Kidney (tissue), 13 donors: ENCODE measurements at regions not wholly inside any gene's neighbourhood (a gene's known extent, or its start where the extent isn't known, plus 50 kb on each side); places are given as distances from the start of the nearest gene placed in this dataset.

ENCODE experiments used
- DNase-seq, 5 donors: peaks; one replicate each; pipeline ENCODE4 v3.0.0-alpha.2; 2013 to 2020
- FAIRE-seq: peaks from 2 replicates; lab custom pipeline; 2012; peaks lifted over from hg19 to GRCh38; lab: Jason Lieb, UNC
- H3K27ac ChIP-seq, 2 donors: one replicate each; pipeline ENCODE4 v1.7.0; 2013; ENCODE audit warnings: low read depth in 2 of 2, low read length in 2 of 2, inconsistent platforms in 1 of 2
- H3K27me3 ChIP-seq: one replicate; pipeline ENCODE4 v1.7.1; 2013; ENCODE audit warnings: low read length, inconsistent platforms; ENCODE audit not compliant: control insufficient read depth, insufficient read depth
- H3K36me3 ChIP-seq, 3 donors: one replicate each; pipeline versions ENCODE4 v1.7.0 to v1.7.1; 2013; ENCODE audit warnings: low read length in 3 of 3, control low read depth in 1 of 3, inconsistent platforms in 1 of 3; ENCODE audit not compliant: insufficient read depth in 3 of 3, control insufficient read depth in 2 of 3
- H3K4me1 ChIP-seq, 3 donors: one replicate each; pipeline versions ENCODE4 v1.7.0 to v1.7.1; 2013; ENCODE audit warnings: low read length in 3 of 3, inconsistent platforms in 1 of 3, low read depth in 1 of 3; ENCODE audit not compliant: control insufficient read depth in 2 of 3, insufficient read depth in 2 of 3
- H3K4me3 ChIP-seq, 3 donors: one replicate each; pipeline versions ENCODE4 v1.7.0 to v1.8.1; 2013; ENCODE audit warnings: low read length in 3 of 3, control low read depth in 1 of 3, inconsistent platforms in 1 of 3
- H3K9ac ChIP-seq, 3 donors: one replicate each; pipeline versions ENCODE4 v1.7.0 to v1.7.1; 2013; ENCODE audit warnings: low read length in 3 of 3, control low read depth in 1 of 3, inconsistent platforms in 1 of 3
- H3K9me3 ChIP-seq, 3 donors: one replicate each; pipeline versions ENCODE4 v1.7.0 to v1.7.1; 2013; ENCODE audit warnings: low read length in 3 of 3, control low read depth in 1 of 3, inconsistent platforms in 1 of 3; ENCODE audit not compliant: control insufficient read depth in 2 of 3, insufficient read depth in 1 of 3
- intact Hi-C: fragments of 100-400 bp; cut with DNase I; formaldehyde crosslinking; loops from one replicate; pipeline ENCODE4 v1.11.1; 2022
- TF ChIP-seq, protein P1 (sequence below): IDR thresholded peaks from 3 replicates; pipeline ENCODE4 v1.5.1; 2012; ENCODE audit warnings: mild to moderate bottlenecking, moderate library complexity, borderline replicate concordance; ENCODE audit not compliant: insufficient read depth; ENCODE audit errors: extremely low read depth
- donor health status: control.
- donor health status: control.
- donor health status: control.
- donor health status: control.
- donor health status: control.
- donor health status: DM: yes; HTN: yes; CAD: no.
- donor health status: Normal renal cell carcinoma (clear cell type).

DNA sequence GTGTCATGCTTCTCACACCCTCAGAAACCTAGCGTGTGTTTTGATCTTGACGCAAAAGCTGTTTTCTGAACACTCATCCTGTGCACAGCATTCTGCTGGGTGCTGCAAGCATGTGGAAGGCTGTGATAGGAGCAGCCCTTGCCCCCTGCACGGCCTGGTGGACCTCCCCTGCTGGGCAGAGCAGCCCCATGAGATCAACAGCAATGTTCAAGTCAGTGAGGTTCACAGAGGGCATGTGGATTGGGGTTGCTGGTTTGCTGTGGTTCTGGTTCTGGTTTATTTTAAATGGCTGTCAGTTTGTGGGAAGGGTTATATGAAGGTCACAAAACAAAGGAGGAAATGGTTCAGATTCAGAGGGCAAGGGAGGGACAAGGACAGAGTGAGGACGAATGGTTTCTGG lies 71.3 kb downstream of the SOWAHC start:
- intact Hi-C loops: no loop called here
- DNase-seq (no peak), FAIRE-seq (no peak)
- TF ChIP-seq, protein P1, sequence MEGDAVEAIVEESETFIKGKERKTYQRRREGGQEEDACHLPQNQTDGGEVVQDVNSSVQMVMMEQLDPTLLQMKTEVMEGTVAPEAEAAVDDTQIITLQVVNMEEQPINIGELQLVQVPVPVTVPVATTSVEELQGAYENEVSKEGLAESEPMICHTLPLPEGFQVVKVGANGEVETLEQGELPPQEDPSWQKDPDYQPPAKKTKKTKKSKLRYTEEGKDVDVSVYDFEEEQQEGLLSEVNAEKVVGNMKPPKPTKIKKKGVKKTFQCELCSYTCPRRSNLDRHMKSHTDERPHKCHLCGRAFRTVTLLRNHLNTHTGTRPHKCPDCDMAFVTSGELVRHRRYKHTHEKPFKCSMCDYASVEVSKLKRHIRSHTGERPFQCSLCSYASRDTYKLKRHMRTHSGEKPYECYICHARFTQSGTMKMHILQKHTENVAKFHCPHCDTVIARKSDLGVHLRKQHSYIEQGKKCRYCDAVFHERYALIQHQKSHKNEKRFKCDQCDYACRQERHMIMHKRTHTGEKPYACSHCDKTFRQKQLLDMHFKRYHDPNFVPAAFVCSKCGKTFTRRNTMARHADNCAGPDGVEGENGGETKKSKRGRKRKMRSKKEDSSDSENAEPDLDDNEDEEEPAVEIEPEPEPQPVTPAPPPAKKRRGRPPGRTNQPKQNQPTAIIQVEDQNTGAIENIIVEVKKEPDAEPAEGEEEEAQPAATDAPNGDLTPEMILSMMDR: no peak
- no peak overlapping the region for H3K9ac ChIP-seq
- H3K27me3 ChIP-seq: no peaks in the 10 kb centered on the region
- H3K27ac ChIP-seq: no peak overlapping the region
- H3K4me1 ChIP-seq: peaks cover 4 to 7% (median 4%) of the 10 kb centered on the region in 3 donors
- H3K36me3 ChIP-seq: no peaks in the 10 kb centered on the region
- H3K4me3 ChIP-seq: no peak overlapping the region
- no peaks in the 10 kb centered on the region for H3K9me3 ChIP-seq

DNA sequence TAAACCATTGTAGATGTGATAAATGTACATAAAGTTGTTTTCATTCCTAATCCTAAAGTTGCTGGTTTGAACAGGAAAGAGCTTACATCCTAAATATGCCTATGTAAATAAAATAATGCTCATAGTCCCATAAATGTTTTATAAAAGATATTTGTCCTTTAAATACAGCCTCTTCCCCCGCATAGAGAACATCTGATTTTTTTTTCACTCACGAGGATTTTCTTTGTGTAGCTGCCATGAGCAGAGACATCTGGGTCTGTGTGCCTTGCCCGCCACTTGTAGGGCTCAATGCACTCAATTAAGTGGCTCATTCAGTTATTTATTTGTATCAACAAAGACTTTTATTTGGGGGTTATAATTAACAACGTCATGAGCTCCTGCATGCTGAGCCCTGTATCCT lies 72.8 kb downstream of the SOWAHC start:
- H3K9me3 ChIP-seq: no peaks in the 10 kb centered on the region
- TF ChIP-seq, protein P1: no peak
- H3K9ac ChIP-seq: no peak overlapping the region
- intact Hi-C loops: no loop called here
- no peak overlapping the region for H3K27ac ChIP-seq
- H3K4me1 ChIP-seq: peaks cover 0 to 19% (median 10%) of the 10 kb centered on the region in 3 donors
- no peak overlapping the region for H3K4me3 ChIP-seq
- H3K27me3 ChIP-seq: no peaks in the 10 kb centered on the region
- FAIRE-seq (no peak), DNase-seq (peak in 1 of 5 donors; percentile 79)
- H3K36me3 ChIP-seq: no peaks in the 10 kb centered on the region

DNA sequence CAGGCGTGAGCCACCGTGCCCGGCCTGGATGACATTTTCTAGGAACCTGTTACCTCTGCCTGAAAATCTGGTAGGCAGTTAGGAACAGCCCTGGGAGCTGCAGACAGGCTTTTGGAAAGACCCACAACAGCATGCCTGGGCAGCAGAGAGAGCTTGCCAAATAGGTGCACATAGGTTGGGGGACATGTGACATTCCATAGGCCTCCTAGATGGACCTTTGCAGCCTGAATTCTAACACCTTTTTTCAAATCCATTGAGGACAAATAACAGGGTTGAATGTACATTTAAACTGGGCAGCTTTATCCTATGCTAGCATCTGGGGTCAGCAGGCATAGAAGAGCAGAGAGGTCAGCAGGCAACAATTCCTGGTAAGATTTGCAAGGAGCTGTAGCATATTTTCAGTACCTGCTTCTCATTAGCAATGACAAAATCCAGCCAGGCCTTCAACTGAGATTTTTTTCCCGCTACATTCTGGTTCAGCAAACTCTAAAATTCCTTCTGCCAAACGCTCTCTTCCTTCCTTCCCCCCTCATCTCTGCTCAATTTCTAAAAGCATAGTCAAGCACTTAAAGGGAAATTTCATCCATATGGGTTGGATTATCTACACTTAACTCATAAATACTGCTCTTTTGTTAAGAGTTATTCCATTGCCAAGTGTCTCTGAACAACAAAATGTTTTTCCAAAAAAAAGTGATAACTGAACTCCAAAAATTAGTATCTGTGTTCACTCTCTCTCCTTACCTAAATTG lies 75.2 kb downstream of the SOWAHC start:
- H3K27me3 ChIP-seq: no peaks in the 10 kb centered on the region
- H3K9me3 ChIP-seq: no peaks in the 10 kb centered on the region
- H3K9ac ChIP-seq: no peak overlapping the region
- intact Hi-C loops: no loop called here
- TF ChIP-seq, protein P1: no peak
- DNase-seq (peak in 2 of 5 donors; percentile 17 to 60), FAIRE-seq (no peak)
- no peaks in the 10 kb centered on the region for H3K36me3 ChIP-seq
- no peak overlapping the region for H3K4me3 ChIP-seq
- peaks cover 0 to 24% (median 13%) of the 10 kb centered on the region in 3 donors for H3K4me1 ChIP-seq
- no peak overlapping the region for H3K27ac ChIP-seq
